B cell (primary cell): ENCODE measurements at regions not wholly inside any gene's neighbourhood (a gene's known extent, or its start where the extent isn't known, plus 50 kb on each side); places are given as distances from the start of the nearest gene placed in this dataset.

Experiments used
- EZH2 ChIP-seq: IDR thresholded peaks from 2 replicates; pipeline ENCODE4 v1.6.1; 2012; ENCODE audit warnings: borderline replicate concordance, low read depth, mild to moderate bottlenecking, moderate library complexity, low read length; ENCODE audit not compliant: insufficient read depth, poor library complexity, severe bottlenecking
- TF ChIP-seq, protein P1 (sequence below): fragments of 200-600 bp; IDR thresholded peaks from one replicate; pipeline ENCODE4 v1.8.0; 2022; ENCODE audit warnings: antibody characterized with exemption, mild to moderate bottlenecking

DNA sequence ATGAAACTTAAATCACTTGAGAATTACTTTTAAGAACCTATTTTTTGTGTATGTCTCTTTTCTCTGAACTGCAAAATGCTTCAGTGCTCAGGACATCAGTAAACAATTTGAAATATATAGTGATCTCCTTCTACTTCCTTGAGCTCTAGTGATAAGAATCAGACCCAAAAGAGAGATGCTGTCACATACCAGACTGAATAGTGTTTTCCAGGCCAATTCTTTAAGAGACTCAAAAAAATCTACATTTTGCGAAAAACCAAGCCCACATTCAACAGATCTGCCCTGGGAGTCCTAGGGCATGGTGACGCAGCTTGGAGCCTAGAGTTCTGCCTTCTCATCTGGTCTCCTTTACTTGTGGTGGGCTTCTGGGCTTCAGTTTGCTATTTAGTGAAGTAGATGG lies 72.1 kb upstream of the SLC13A1 start:
- TF ChIP-seq, protein P1, sequence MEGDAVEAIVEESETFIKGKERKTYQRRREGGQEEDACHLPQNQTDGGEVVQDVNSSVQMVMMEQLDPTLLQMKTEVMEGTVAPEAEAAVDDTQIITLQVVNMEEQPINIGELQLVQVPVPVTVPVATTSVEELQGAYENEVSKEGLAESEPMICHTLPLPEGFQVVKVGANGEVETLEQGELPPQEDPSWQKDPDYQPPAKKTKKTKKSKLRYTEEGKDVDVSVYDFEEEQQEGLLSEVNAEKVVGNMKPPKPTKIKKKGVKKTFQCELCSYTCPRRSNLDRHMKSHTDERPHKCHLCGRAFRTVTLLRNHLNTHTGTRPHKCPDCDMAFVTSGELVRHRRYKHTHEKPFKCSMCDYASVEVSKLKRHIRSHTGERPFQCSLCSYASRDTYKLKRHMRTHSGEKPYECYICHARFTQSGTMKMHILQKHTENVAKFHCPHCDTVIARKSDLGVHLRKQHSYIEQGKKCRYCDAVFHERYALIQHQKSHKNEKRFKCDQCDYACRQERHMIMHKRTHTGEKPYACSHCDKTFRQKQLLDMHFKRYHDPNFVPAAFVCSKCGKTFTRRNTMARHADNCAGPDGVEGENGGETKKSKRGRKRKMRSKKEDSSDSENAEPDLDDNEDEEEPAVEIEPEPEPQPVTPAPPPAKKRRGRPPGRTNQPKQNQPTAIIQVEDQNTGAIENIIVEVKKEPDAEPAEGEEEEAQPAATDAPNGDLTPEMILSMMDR: no peak
- no peak for TF ChIP-seq EZH2
